Mesendoderm (in vitro differentiated cells): ENCODE measurements at regions not wholly inside any gene's neighbourhood (a gene's known extent, or its start where the extent isn't known, plus 50 kb on each side); places are given as distances from the start of the nearest gene placed in this dataset.

ENCODE experiments used
- DNase-seq: peaks from one replicate; pipeline ENCODE4 v3.0.0; 2013
- H2AK5ac ChIP-seq: 2 replicates; pipeline ENCODE4 v1.6.1; 2013; ENCODE audit warnings: low read length, inconsistent platforms
- H2BK120ac ChIP-seq: 2 replicates; pipeline ENCODE4 v1.6.1; 2013; ENCODE audit warnings: low read depth, mild to moderate bottlenecking, low read length, moderate library complexity, mixed read lengths
- H2BK15ac ChIP-seq: replicated peaks from 2 replicates; pipeline ENCODE4 v1.6.1; 2013; ENCODE audit warnings: low read depth, mild to moderate bottlenecking, moderate library complexity
- H2BK5ac ChIP-seq: 2 replicates; pipeline ENCODE4 v1.6.1; 2013; ENCODE audit warnings: low read length, inconsistent platforms
- H3K18ac ChIP-seq: 2 replicates; pipeline ENCODE4 v1.6.1; 2013; ENCODE audit warnings: mild to moderate bottlenecking, low read length, mixed read lengths
- H3K23ac ChIP-seq: one replicate; pipeline ENCODE4 v1.6.1; 2013; ENCODE audit warnings: low read length
- H3K27ac ChIP-seq: 2 replicates; pipeline ENCODE4 v1.5.1; 2013; ENCODE audit warnings: low read depth, mild to moderate bottlenecking, inconsistent platforms, low read length, moderate library complexity
- H3K27me3 ChIP-seq: 2 replicates; pipeline ENCODE4 v1.6.1; 2013; ENCODE audit warnings: low read length, control low read depth, mild to moderate bottlenecking, inconsistent platforms; ENCODE audit not compliant: insufficient read depth, poor library complexity
- H3K36me3 ChIP-seq: 2 replicates; pipeline ENCODE4 v1.6.1; 2013; ENCODE audit warnings: low read length, inconsistent platforms; ENCODE audit not compliant: control insufficient read depth, insufficient read depth
- H3K4ac ChIP-seq: one replicate; pipeline ENCODE4 v1.6.1; 2013; ENCODE audit warnings: low read depth, mild to moderate bottlenecking, low read length, moderate library complexity
- H3K4me1 ChIP-seq: 2 replicates; pipeline ENCODE4 v1.6.1; 2013; ENCODE audit warnings: low read depth, low read length, inconsistent platforms; ENCODE audit not compliant: control insufficient read depth
- H3K4me2 ChIP-seq: 2 replicates; pipeline ENCODE4 v1.6.1; 2013; ENCODE audit warnings: low read length
- H3K4me3 ChIP-seq: 2 replicates; pipeline ENCODE4 v1.5.1; 2013; ENCODE audit warnings: mild to moderate bottlenecking, low read length
- H3K56ac ChIP-seq: one replicate; pipeline ENCODE4 v1.6.1; 2013; ENCODE audit warnings: low read length
- H3K79me1 ChIP-seq: 2 replicates; pipeline ENCODE4 v1.6.1; 2013; ENCODE audit warnings: low read length, inconsistent platforms
- H3K79me2 ChIP-seq: 2 replicates; pipeline ENCODE4 v1.6.1; 2013; ENCODE audit warnings: mild to moderate bottlenecking, low read length; ENCODE audit not compliant: control insufficient read depth, insufficient read depth
- H3K9ac ChIP-seq: 2 replicates; pipeline ENCODE4 v1.6.1; 2013; ENCODE audit warnings: low read length, inconsistent platforms
- H4K5ac ChIP-seq: one replicate; pipeline ENCODE4 v1.6.1; 2013; ENCODE audit warnings: low read length
- H4K8ac ChIP-seq: one replicate; pipeline ENCODE4 v1.6.1; 2013; ENCODE audit warnings: low read depth, mild to moderate bottlenecking, control low read depth, low read length, moderate library complexity
- WGBS: extraction: QIAGEN DNeasy Blood & Tissue Kit; methylation state at CpG from one replicate; pipeline ENCODE4 v1.1.7; 2013; ENCODE audit warnings: low lambda C conversion rate, missing lambda C conversion rate; ENCODE audit not compliant: insufficient coverage; ENCODE audit errors: extremely low coverage; 5-methylcytosine and 5-hydroxymethylcytosine counted together

- WGBS, result 100% methylated on average over 1 of the region's 2 CpGs
- no peak overlapping the region for H2BK15ac ChIP-seq
- H3K27me3 ChIP-seq, result no peaks in the 10 kb centered on the region
- no peak overlapping the region for H4K5ac ChIP-seq
- H3K9ac ChIP-seq, result no peak overlapping the region
- H3K4ac ChIP-seq, result no peak overlapping the region
- H2AK5ac ChIP-seq, result no peak overlapping the region
- H3K23ac ChIP-seq, result no peak overlapping the region
- H3K56ac ChIP-seq, result no peak overlapping the region
- H3K4me3 ChIP-seq, result no peak overlapping the region
- H3K79me2 ChIP-seq, result no peaks in the 10 kb centered on the region
- no peak overlapping the region for H3K18ac ChIP-seq
- no peak overlapping the region for H3K27ac ChIP-seq
- no peak overlapping the region for H2BK5ac ChIP-seq
- no peak overlapping the region for H4K8ac ChIP-seq
- no peaks in the 10 kb centered on the region for H3K4me1 ChIP-seq
- no peak overlapping the region for H3K4me2 ChIP-seq
- no peaks in the 10 kb centered on the region for H3K36me3 ChIP-seq
- H3K79me1 ChIP-seq, result no peaks in the 10 kb centered on the region
- DNase-seq, result no peak
- H2BK120ac ChIP-seq, result no peak overlapping the region
Measured at GRCh38 chr19:8905342-8905741, 73.2 kb downstream of the MBD3L1 start.

GRCh38 chr19:8908066-8908465, 75.9 kb downstream of the MBD3L1 start:
- Histone ChIP-seq H4K5ac (no peak overlapping the region), H3K9ac (no peak overlapping the region)

GRCh38 chr19:8910775-8911414, 78.7 kb downstream of the MBD3L1 start:
- H3K79me2 ChIP-seq, result no peaks in the 10 kb centered on the region
- 100% methylated on average over 2 of the region's 3 CpGs for WGBS
- H3K27ac ChIP-seq, result no peak overlapping the region
- no peak overlapping the region for H3K9ac ChIP-seq
- H2BK120ac ChIP-seq, result no peak overlapping the region
- H4K5ac ChIP-seq, result no peak overlapping the region
- H3K79me1 ChIP-seq, result no peaks in the 10 kb centered on the region
- H3K23ac ChIP-seq, result no peak overlapping the region
- no peak overlapping the region for H3K4me3 ChIP-seq
- no peaks in the 10 kb centered on the region for H3K4me1 ChIP-seq
- H3K36me3 ChIP-seq, result no peaks in the 10 kb centered on the region
- no peak overlapping the region for H3K18ac ChIP-seq
- H3K4ac ChIP-seq, result no peak overlapping the region
- no peak overlapping the region for H3K4me2 ChIP-seq
- H3K27me3 ChIP-seq, result no peaks in the 10 kb centered on the region
- H2BK15ac ChIP-seq, result no peak overlapping the region
- no peak overlapping the region for H3K56ac ChIP-seq
- no peak overlapping the region for H4K8ac ChIP-seq
- no peak for DNase-seq
- no peak overlapping the region for H2BK5ac ChIP-seq
- H2AK5ac ChIP-seq, result no peak overlapping the region

More at GRCh38 chr19:8908066-8908465, 75.9 kb downstream of the MBD3L1 start:
- Histone ChIP-seq H3K27ac (no peak overlapping the region), H3K4me3 (no peak overlapping the region), H2BK15ac (no peak overlapping the region), H3K23ac (no peak overlapping the region), H3K18ac (no peak overlapping the region), H3K36me3 (no peaks in the 10 kb centered on the region), H2BK5ac (no peak overlapping the region), H3K27me3 (no peaks in the 10 kb centered on the region), H2AK5ac (no peak overlapping the region), H3K56ac (no peak overlapping the region), H2BK120ac (no peak overlapping the region), H3K79me1 (no peaks in the 10 kb centered on the region), H4K8ac (no peak overlapping the region), H3K4ac (no peak overlapping the region), H3K4me2 (no peak overlapping the region), H3K4me1 (no peaks in the 10 kb centered on the region), H3K79me2 (no peaks in the 10 kb centered on the region)
- no peak for DNase-seq

DNA sequence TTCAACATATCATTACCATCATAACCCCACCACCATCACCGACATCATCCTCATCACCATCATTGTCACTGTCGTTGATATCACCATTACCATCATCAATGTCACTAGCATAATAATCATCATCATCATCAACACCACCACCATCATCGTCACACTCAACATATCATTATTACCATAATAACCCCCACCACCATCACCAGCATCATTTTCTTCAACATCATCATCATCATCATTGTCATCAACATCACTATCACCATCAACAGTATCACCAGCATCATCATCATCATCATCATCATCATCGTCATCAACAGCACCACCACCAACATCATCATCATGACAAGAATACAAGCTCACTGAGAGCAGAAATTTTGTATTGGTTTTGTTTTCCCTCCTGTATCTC, 83.8 kb downstream of the MBD3L1 start:
- WGBS, result 100% methylated on average over 3 of the region's 4 CpGs

DNA sequence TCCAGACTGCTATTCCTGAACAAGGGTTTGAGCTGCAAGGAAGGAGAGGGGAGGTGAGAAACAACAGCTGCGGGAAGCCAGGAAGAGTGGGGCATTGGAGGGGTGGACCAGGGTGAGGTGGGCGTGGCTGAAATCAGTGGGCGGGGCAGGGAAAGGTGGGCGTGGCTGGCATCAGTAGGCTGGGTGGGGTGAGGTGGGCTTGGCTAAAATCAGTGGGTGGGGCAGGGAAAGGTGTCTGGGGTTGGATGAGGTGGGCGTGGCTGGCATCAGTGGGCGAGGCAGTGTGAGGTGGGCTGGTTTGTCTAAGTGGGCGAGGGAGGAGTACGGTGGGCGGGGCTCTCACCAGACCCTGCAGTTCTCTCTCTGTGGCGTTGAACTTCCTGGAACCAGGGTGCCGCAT, 87.6 kb downstream of the MUC16 start:
- no peak overlapping the region for H3K9ac ChIP-seq
- no CpG with 5 or more reads among the region's 11 CpGs for WGBS
- H4K8ac ChIP-seq, result no peak overlapping the region
- no peak overlapping the region for H2AK5ac ChIP-seq
- H3K4me3 ChIP-seq, result no peak overlapping the region
- no peaks in the 10 kb centered on the region for H3K36me3 ChIP-seq
- no peak overlapping the region for H4K5ac ChIP-seq
- no peaks in the 10 kb centered on the region for H3K79me2 ChIP-seq
- H3K4me2 ChIP-seq, result no peak overlapping the region
- no peaks in the 10 kb centered on the region for H3K79me1 ChIP-seq
- no peak overlapping the region for H2BK120ac ChIP-seq
- no peak overlapping the region for H2BK15ac ChIP-seq
- no peaks in the 10 kb centered on the region for H3K27me3 ChIP-seq
- H2BK5ac ChIP-seq, result no peak overlapping the region
- no peak overlapping the region for H3K4ac ChIP-seq
- DNase-seq, result no peak
- H3K27ac ChIP-seq, result no peak overlapping the region
- H3K4me1 ChIP-seq, result no peaks in the 10 kb centered on the region
- H3K56ac ChIP-seq, result no peak overlapping the region
- H3K23ac ChIP-seq, result no peak overlapping the region
- no peak overlapping the region for H3K18ac ChIP-seq

More for the DNA sequence above, 83.8 kb downstream of the MBD3L1 start:
- no peaks in the 10 kb centered on the region for H3K4me1 ChIP-seq
- H4K5ac ChIP-seq, result no peak overlapping the region
- H2BK120ac ChIP-seq, result no peak overlapping the region
- H3K27ac ChIP-seq, result no peak overlapping the region
- no peak overlapping the region for H3K23ac ChIP-seq
- H3K79me2 ChIP-seq, result no peaks in the 10 kb centered on the region
- H2BK5ac ChIP-seq, result no peak overlapping the region
- no peak for DNase-seq
- H2BK15ac ChIP-seq, result no peak overlapping the region
- H4K8ac ChIP-seq, result no peak overlapping the region
- H3K56ac ChIP-seq, result no peak overlapping the region
- H3K4me2 ChIP-seq, result no peak overlapping the region
- no peak overlapping the region for H3K4me3 ChIP-seq
- H3K36me3 ChIP-seq, result no peaks in the 10 kb centered on the region
- H3K4ac ChIP-seq, result no peak overlapping the region
- no peaks in the 10 kb centered on the region for H3K79me1 ChIP-seq
- no peaks in the 10 kb centered on the region for H3K27me3 ChIP-seq
- H3K18ac ChIP-seq, result no peak overlapping the region
- no peak overlapping the region for H3K9ac ChIP-seq
- no peak overlapping the region for H2AK5ac ChIP-seq

DNA sequence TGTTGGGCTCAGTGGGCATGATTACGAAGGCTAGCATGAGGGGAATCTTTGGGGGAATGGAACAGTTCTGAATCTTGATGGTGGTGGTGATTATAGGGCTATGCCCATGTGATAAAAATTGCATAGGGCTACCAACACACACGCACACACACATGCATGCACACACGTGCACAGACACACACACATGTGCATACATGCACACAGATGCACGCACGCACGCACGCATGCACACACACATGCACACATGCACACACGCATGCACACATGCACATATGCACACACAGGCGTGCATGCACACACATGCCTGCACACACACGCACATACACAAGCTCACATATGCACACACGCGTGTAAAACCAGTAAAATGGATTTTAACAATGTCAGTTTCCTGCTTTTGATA, 85.9 kb downstream of the MUC16 start:
- no peak for DNase-seq
- no peak overlapping the region for H2BK120ac ChIP-seq
- no peaks in the 10 kb centered on the region for H3K79me2 ChIP-seq
- no peaks in the 10 kb centered on the region for H3K79me1 ChIP-seq
- no CpG with 5 or more reads among the region's 12 CpGs for WGBS
- H3K4me3 ChIP-seq, result peak overlapping the region; percentile 15
- no peak overlapping the region for H3K4me2 ChIP-seq
- H3K27me3 ChIP-seq, result no peaks in the 10 kb centered on the region
- no peak overlapping the region for H3K18ac ChIP-seq
- H3K4ac ChIP-seq, result no peak overlapping the region
- no peak overlapping the region for H2BK5ac ChIP-seq
- H3K4me1 ChIP-seq, result no peaks in the 10 kb centered on the region
- no peak overlapping the region for H3K9ac ChIP-seq
- no peak overlapping the region for H3K27ac ChIP-seq
- no peak overlapping the region for H3K23ac ChIP-seq
- no peaks in the 10 kb centered on the region for H3K36me3 ChIP-seq
- no peak overlapping the region for H4K8ac ChIP-seq
- no peak overlapping the region for H2AK5ac ChIP-seq
- H4K5ac ChIP-seq, result no peak overlapping the region
- no peak overlapping the region for H3K56ac ChIP-seq
- H2BK15ac ChIP-seq, result no peak overlapping the region
